HCT116 (cell line): ENCODE measurements at regions not wholly inside any gene's neighbourhood (a gene's known extent, or its start where the extent isn't known, plus 50 kb on each side); places are given as distances from the start of the nearest gene placed in this dataset.

Experiments
- ATAC-seq: fragments of 200-7000 bp; cut with Tn5 transposase; 2 replicates; pipeline ENCODE4 v1.9.1; 2020; ENCODE audit warnings: mild to moderate bottlenecking, moderate library complexity
- BruUV-seq: library from RNA; stranded (reverse); fragments of 400-500 nt; replicated peaks from 2 replicates; lab custom pipeline; 2021; lab: Mats Ljungman, UMichigan
- CTCF ChIA-PET: fragments of 300-600 bp; sonication (Branson Sonifier 250); formaldehyde crosslinking; loops from one replicate; lab custom pipeline; 2021; ENCODE audit warnings: antibody characterized with exemption; lab: Charles Lee
- POLR2A ChIA-PET: fragments of 300-600, 350-600 bp; sonication (Branson Sonifier 250); formaldehyde crosslinking; loops from one replicate; lab custom pipeline; 2021; ENCODE audit warnings: antibody characterized with exemption; lab: Charles Lee
- RAD21 ChIA-PET, 2 experiments: fragments of 300-600 bp; sonication (Branson Sonifier 250); formaldehyde crosslinking; loops; one replicate each; lab custom pipeline; 2023; ENCODE audit warnings: low total read pairs in 2 of 2; ENCODE audit not compliant: uncharacterized antibody in 2 of 2, unreplicated experiment in 2 of 2, low non-redundant PET in 1 of 2; lab: Charles Lee
- DNase-seq: peaks from one replicate; pipeline ENCODE4 v3.0.0-alpha.2; 2010; ENCODE audit warnings: low read depth, low spot score
- H2AFZ ChIP-seq: fragments of 200-600 bp; shearing (Covaris generic), sonication (generic); 2 replicates; pipeline ENCODE4 v1.6.1; 2017; ENCODE audit warnings: low read depth, mixed run types, mixed read lengths, antibody characterized with exemption, low read length; ENCODE audit not compliant: poor library complexity, severe bottlenecking
- H3K27ac ChIP-seq: 2 replicates; pipeline ENCODE4 v1.5.1; 2012; ENCODE audit warnings: low read depth, low read length
- H3K27me3 ChIP-seq: fragments of 200-600 bp; sonication (generic); 2 replicates; pipeline ENCODE4 v1.6.1; 2016; ENCODE audit warnings: mixed run types, low read length, mixed read lengths; ENCODE audit not compliant: insufficient read depth
- H3K36me3 ChIP-seq, 2 experiments: fragments of 200-500 bp in 1 of 2; fragments of 200-600 bp in 1 of 2; sonication (Bioruptor generic) in 1 of 2; sonication (generic) in 1 of 2; 2 replicates each; pipeline versions ENCODE4 v1.5.1 to v1.6.1; 2014 to 2016; ENCODE audit warnings: low read length in 2 of 2, inconsistent platforms in 1 of 2, mixed read lengths in 1 of 2, mixed run types in 1 of 2; ENCODE audit not compliant: insufficient read depth in 2 of 2, control insufficient read depth in 1 of 2
- H3K4me1 ChIP-seq, 2 experiments: fragments of 200-600 bp in 1 of 2; sonication (generic) in 1 of 2; 2 replicates each; pipeline versions ENCODE4 v1.5.1 to v1.6.1; 2012 to 2017; ENCODE audit warnings: low read length in 2 of 2, inconsistent platforms in 1 of 2, mild to moderate bottlenecking in 1 of 2, mixed read lengths in 1 of 2, mixed run types in 1 of 2, moderate library complexity in 1 of 2; ENCODE audit not compliant: insufficient read depth in 2 of 2, control insufficient read depth in 1 of 2
- H3K4me2 ChIP-seq: fragments of 200-600 bp; sonication (generic); 2 replicates; pipeline ENCODE4 v1.6.1; 2017; ENCODE audit warnings: mixed run types, low read length, mixed read lengths
- H3K4me3 ChIP-seq, 2 experiments: fragments of 200-600 bp in 1 of 2; sonication (generic) in 1 of 2; replicated peaks in 1 of 2; 2 replicates each; pipeline ENCODE4 v1.5.1; 2011 to 2016; ENCODE audit warnings: low read length in 2 of 2, control low read depth in 1 of 2, low read depth in 1 of 2, mild to moderate bottlenecking in 1 of 2, mixed read lengths in 1 of 2, mixed run types in 1 of 2
- H3K79me2 ChIP-seq: fragments of 200-600 bp; sonication (generic); 2 replicates; pipeline ENCODE4 v1.6.1; 2017; ENCODE audit warnings: mild to moderate bottlenecking, mixed run types, low read length, moderate library complexity, mixed read lengths; ENCODE audit not compliant: insufficient read depth
- H3K9ac ChIP-seq: fragments of 200-600 bp; sonication (generic); 2 replicates; pipeline ENCODE4 v1.6.1; 2016; ENCODE audit warnings: low read length, mixed read lengths
- H3K9me2 ChIP-seq: fragments of 200-600 bp; sonication (generic), shearing (Covaris generic); 2 replicates; pipeline ENCODE4 v1.6.1; 2017; ENCODE audit warnings: mixed run types, mild to moderate bottlenecking, moderate library complexity; ENCODE audit not compliant: insufficient read depth
- H3K9me3 ChIP-seq, 2 experiments: fragments of 200-500 bp in 1 of 2; fragments of 200-600 bp in 1 of 2; sonication (Bioruptor generic) in 1 of 2; sonication (generic) in 1 of 2; 2 replicates each; pipeline ENCODE4 v1.6.1; 2014 to 2017; ENCODE audit warnings: low read length in 2 of 2, mixed read lengths in 2 of 2, inconsistent platforms in 1 of 2, low read depth in 1 of 2, mild to moderate bottlenecking in 1 of 2, mixed run types in 1 of 2, moderate library complexity in 1 of 2; ENCODE audit not compliant: control insufficient read depth in 1 of 2, insufficient read depth in 1 of 2
- H4K20me1 ChIP-seq: fragments of 200-600 bp; sonication (generic), shearing (Covaris generic); 2 replicates; pipeline ENCODE4 v1.6.1; 2017; ENCODE audit warnings: mixed run types, mild to moderate bottlenecking, moderate library complexity; ENCODE audit not compliant: insufficient read depth
- CBX3 ChIP-seq: IDR thresholded peaks from 2 replicates; pipeline ENCODE4 v1.6.1; 2012; ENCODE audit warnings: low read depth
- CTCF ChIP-seq, 3 experiments: fragments of 200-600 bp in 1 of 3; sonication (generic) in 1 of 3; IDR thresholded peaks in 2 of 3; conservative IDR thresholded peaks in 1 of 3; 2 replicates each; pipeline ENCODE4 v1.5.1; 2012 to 2017; ENCODE audit warnings: low read depth in 2 of 3, low read length in 2 of 3, antibody characterized with exemption in 1 of 3, borderline replicate concordance in 1 of 3, control low read depth in 1 of 3, mild to moderate bottlenecking in 1 of 3, mixed read lengths in 1 of 3, mixed run types in 1 of 3, moderate library complexity in 1 of 3; ENCODE audit not compliant: insufficient read depth in 1 of 3
- EGR1 ChIP-seq: IDR thresholded peaks from 2 replicates; pipeline ENCODE4 v1.6.1; 2012; ENCODE audit warnings: low read depth
- ELF1 ChIP-seq: IDR thresholded peaks from 2 replicates; pipeline ENCODE4 v1.6.1; 2012; ENCODE audit warnings: low read depth, borderline replicate concordance
- EZH2 ChIP-seq: fragments of 200-600 bp; sonication (generic); IDR thresholded peaks from 2 replicates; pipeline ENCODE4 v1.6.1; 2017; ENCODE audit warnings: antibody characterized with exemption, mixed run types
- FOSL1 ChIP-seq: IDR thresholded peaks from 2 replicates; pipeline ENCODE4 v1.6.1; 2012; ENCODE audit warnings: low read depth
- POLR2A ChIP-seq: IDR thresholded peaks from 2 replicates; pipeline ENCODE4 v1.7.0; 2011; ENCODE audit warnings: borderline replicate concordance; ENCODE audit not compliant: insufficient read depth, insufficient read length; ENCODE audit errors: extremely low read depth
- POLR2AphosphoS5 ChIP-seq: IDR thresholded peaks from 2 replicates; pipeline ENCODE4 v1.6.1; 2011; ENCODE audit warnings: mild to moderate bottlenecking, low read depth, low read length, moderate library complexity
- RAD21 ChIP-seq: IDR thresholded peaks from 2 replicates; pipeline ENCODE4 v1.6.1; 2012; ENCODE audit warnings: low read depth, mild to moderate bottlenecking
- REST ChIP-seq: IDR thresholded peaks from 2 replicates; pipeline ENCODE4 v1.6.1; 2012; ENCODE audit warnings: low read depth
- SRF ChIP-seq: IDR thresholded peaks from 2 replicates; pipeline ENCODE4 v1.6.1; 2012; ENCODE audit warnings: low read depth
- YY1 ChIP-seq: IDR thresholded peaks from 2 replicates; pipeline ENCODE4 v1.6.1; 2011; ENCODE audit warnings: low read length, low read depth, moderate library complexity, mild to moderate bottlenecking; ENCODE audit not compliant: insufficient replicate concordance; ENCODE audit errors: extremely low read depth
- ZFX ChIP-seq: fragments of 450-650 bp; IDR thresholded peaks from 2 replicates; pipeline ENCODE4 v1.6.1; 2017
- intact Hi-C: fragments of 100-400 bp; cut with micrococcal nuclease; formaldehyde crosslinking; loops from 2 replicates; pipeline ENCODE4 v1.10.0; 2022

- RAD21 ChIA-PET, result no interaction called here
- DNase-seq, result no peak
- TF ChIP-seq POLR2A (no peak), CTCF (IDR thresholded peaks at IDR 0.05 in 2 of 3, conservative IDR thresholded peaks at IDR 0.05 in 1 of 3; ENCODE audit: borderline replicate concordance in 1 of 3, insufficient read depth in 1 of 3, low read depth in 2 of 3, low read length in 2 of 3) (no peak), REST (no peak), POLR2AphosphoS5 (no peak), YY1 (no peak), EZH2 (no peak), FOSL1 (no peak), CBX3 (no peak), EGR1 (no peak), ELF1 (no peak), RAD21 (no peak), SRF (no peak), ZFX (no peak)
- H3K9ac ChIP-seq, result no peak overlapping the region
- H3K9me3 ChIP-seq, result peaks cover 9 to 12% of the 10 kb centered on the region in 2 experiments; a peak in 2 of 4 replicates
- H3K36me3 ChIP-seq, result no peaks in the 10 kb centered on the region
- no peak overlapping the region for H3K4me3 ChIP-seq
- POLR2A ChIA-PET, result no interaction called here
- no peaks in the 10 kb centered on the region for H4K20me1 ChIP-seq
- ATAC-seq, result no peak
- no peaks in the 10 kb centered on the region for H3K27me3 ChIP-seq
- H3K79me2 ChIP-seq, result no peaks in the 10 kb centered on the region
- intact Hi-C loops, result no loop called here
- no peak overlapping the region for H3K27ac ChIP-seq
- BruUV-seq, result no TSS peak
- H3K9me2 ChIP-seq, result no peaks in the 10 kb centered on the region
- no peak overlapping the region for H3K4me2 ChIP-seq
- no peaks in the 10 kb centered on the region for H3K4me1 ChIP-seq
- CTCF ChIA-PET, result no interaction called here
- no peak overlapping the region for H2AFZ ChIP-seq
These were observed 545.9 kb upstream of the SEL1L start for GRCh38 chr14:82079553-82079952.
